A549 (cell line): ENCODE measurements at regions not wholly inside any gene's neighbourhood (a gene's known extent, or its start where the extent isn't known, plus 50 kb on each side); places are given as distances from the start of the nearest gene placed in this dataset.
"Not testable (repeated sequence)": the region's sequence is repeated elsewhere in the genome, so short reads cannot be mapped to it uniquely, and the experiment has no call there.

ENCODE experiments used
- ATOH8 ChIP-seq: fragments of 250-450 bp; sonication (Bioruptor Pico); IDR thresholded peaks from 2 replicates; pipeline ENCODE4 v1.5.0; 2020; ENCODE audit warnings: low read depth, mild to moderate bottlenecking, moderate library complexity
- CTCF ChIP-seq: fragments of >200 bp; sonication (Bioruptor Twin); formaldehyde crosslinking; IDR thresholded peaks from 3 replicates; pipeline ENCODE4 v1.5.1; 2016
- MAZ ChIP-seq: fragments of 150-350 bp; IDR thresholded peaks from 2 replicates; pipeline ENCODE4 v1.6.1; 2014; ENCODE audit warnings: antibody characterized with exemption, low read depth, low read length, borderline replicate concordance
- POLR2A ChIP-seq: IDR thresholded peaks from 2 replicates; pipeline ENCODE4 v1.6.1; 2012; ENCODE audit warnings: mild to moderate bottlenecking, low read length
- TF ChIP-seq, protein P1 (sequence below): fragments of 150-350 bp; IDR thresholded peaks from 2 replicates; pipeline ENCODE4 v1.6.1; 2014; ENCODE audit warnings: low read depth, mild to moderate bottlenecking, low read length

DNA sequence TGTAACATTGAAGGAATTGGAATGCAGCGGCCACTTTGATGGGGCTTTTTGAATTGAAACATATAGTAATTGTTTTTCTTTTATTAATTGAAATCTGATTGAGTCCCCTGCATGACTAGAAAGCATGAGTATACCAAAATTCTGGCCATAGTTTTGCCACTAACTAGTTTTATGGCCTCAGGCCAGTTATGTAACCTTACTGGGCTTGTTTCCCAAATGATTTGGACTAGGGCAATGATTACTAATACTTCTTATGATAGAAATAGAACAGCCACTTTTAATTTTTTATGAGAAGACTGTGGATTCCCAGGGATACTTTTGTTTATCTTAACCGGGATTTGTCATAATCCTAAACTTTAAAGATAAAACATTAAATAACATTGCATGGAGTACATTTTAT is 106.9 kb upstream of the GOLGA6L4 start:
- TF ChIP-seq CTCF; MAZ; ATOH8 (CRISPR knock-in tag); POLR2A: not testable (repeated sequence)
- TF ChIP-seq, protein P1, sequence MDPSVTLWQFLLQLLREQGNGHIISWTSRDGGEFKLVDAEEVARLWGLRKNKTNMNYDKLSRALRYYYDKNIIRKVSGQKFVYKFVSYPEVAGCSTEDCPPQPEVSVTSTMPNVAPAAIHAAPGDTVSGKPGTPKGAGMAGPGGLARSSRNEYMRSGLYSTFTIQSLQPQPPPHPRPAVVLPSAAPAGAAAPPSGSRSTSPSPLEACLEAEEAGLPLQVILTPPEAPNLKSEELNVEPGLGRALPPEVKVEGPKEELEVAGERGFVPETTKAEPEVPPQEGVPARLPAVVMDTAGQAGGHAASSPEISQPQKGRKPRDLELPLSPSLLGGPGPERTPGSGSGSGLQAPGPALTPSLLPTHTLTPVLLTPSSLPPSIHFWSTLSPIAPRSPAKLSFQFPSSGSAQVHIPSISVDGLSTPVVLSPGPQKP = not testable (repeated sequence)
